Panc1 (cell line): ENCODE measurements at regions not wholly inside any gene's neighbourhood (a gene's known extent, or its start where the extent isn't known, plus 50 kb on each side); places are given as distances from the start of the nearest gene placed in this dataset.

Source experiments
- POLR2AphosphoS5 ChIP-seq: IDR thresholded peaks from 2 replicates; pipeline ENCODE4 v1.6.1; 2012; ENCODE audit warnings: mild to moderate bottlenecking, low read depth, low read length, moderate library complexity
- SIN3A ChIP-seq: IDR thresholded peaks from 2 replicates; pipeline ENCODE4 v1.6.1; 2012; ENCODE audit warnings: low read depth, mild to moderate bottlenecking, low read length, moderate library complexity, borderline replicate concordance; ENCODE audit not compliant: insufficient read depth
- TCF7L2 ChIP-seq: IDR thresholded peaks from 2 replicates; pipeline ENCODE4 v1.6.1; 2011; ENCODE audit warnings: mild to moderate bottlenecking, low read depth, low read length, inconsistent platforms
- TF ChIP-seq, protein P1 (sequence below): fragments of 450-650 bp; IDR thresholded peaks from 2 replicates; pipeline ENCODE4 v1.5.1; 2017; ENCODE audit warnings: mild to moderate bottlenecking
- TF ChIP-seq, protein P2 (sequence below), 2 experiments: IDR thresholded peaks; 2 replicates each; pipeline ENCODE4 v1.6.1; 2011 to 2012; ENCODE audit warnings: low read depth in 2 of 2, control low read depth in 1 of 2, low read length in 1 of 2, mild to moderate bottlenecking in 1 of 2, moderate library complexity in 1 of 2; ENCODE audit not compliant: insufficient read depth in 1 of 2

DNA sequence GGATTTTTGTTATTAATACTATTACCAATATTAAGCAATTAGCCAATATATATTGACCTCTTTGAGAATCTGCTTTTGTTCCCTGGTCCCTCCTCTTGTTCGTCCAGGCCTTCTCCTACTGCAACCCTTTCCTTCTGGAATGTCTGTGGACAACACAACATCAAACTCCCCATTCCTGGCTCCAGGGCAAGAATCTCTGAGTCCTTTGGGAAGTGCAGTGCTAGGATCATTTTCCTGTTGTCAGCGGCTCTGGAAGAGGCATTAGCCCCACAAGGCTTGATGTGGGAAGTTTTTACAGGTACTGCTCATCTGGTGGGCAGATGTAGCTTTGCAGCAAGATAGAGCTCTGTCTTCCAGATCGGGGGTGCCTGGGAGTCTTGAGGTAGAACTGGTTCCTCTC lies 74.3 kb downstream of the RPUSD4 start:
- no peak for TF ChIP-seq POLR2AphosphoS5
- TF ChIP-seq, protein P1, sequence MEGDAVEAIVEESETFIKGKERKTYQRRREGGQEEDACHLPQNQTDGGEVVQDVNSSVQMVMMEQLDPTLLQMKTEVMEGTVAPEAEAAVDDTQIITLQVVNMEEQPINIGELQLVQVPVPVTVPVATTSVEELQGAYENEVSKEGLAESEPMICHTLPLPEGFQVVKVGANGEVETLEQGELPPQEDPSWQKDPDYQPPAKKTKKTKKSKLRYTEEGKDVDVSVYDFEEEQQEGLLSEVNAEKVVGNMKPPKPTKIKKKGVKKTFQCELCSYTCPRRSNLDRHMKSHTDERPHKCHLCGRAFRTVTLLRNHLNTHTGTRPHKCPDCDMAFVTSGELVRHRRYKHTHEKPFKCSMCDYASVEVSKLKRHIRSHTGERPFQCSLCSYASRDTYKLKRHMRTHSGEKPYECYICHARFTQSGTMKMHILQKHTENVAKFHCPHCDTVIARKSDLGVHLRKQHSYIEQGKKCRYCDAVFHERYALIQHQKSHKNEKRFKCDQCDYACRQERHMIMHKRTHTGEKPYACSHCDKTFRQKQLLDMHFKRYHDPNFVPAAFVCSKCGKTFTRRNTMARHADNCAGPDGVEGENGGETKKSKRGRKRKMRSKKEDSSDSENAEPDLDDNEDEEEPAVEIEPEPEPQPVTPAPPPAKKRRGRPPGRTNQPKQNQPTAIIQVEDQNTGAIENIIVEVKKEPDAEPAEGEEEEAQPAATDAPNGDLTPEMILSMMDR, result no peak
- TF ChIP-seq, protein P2, sequence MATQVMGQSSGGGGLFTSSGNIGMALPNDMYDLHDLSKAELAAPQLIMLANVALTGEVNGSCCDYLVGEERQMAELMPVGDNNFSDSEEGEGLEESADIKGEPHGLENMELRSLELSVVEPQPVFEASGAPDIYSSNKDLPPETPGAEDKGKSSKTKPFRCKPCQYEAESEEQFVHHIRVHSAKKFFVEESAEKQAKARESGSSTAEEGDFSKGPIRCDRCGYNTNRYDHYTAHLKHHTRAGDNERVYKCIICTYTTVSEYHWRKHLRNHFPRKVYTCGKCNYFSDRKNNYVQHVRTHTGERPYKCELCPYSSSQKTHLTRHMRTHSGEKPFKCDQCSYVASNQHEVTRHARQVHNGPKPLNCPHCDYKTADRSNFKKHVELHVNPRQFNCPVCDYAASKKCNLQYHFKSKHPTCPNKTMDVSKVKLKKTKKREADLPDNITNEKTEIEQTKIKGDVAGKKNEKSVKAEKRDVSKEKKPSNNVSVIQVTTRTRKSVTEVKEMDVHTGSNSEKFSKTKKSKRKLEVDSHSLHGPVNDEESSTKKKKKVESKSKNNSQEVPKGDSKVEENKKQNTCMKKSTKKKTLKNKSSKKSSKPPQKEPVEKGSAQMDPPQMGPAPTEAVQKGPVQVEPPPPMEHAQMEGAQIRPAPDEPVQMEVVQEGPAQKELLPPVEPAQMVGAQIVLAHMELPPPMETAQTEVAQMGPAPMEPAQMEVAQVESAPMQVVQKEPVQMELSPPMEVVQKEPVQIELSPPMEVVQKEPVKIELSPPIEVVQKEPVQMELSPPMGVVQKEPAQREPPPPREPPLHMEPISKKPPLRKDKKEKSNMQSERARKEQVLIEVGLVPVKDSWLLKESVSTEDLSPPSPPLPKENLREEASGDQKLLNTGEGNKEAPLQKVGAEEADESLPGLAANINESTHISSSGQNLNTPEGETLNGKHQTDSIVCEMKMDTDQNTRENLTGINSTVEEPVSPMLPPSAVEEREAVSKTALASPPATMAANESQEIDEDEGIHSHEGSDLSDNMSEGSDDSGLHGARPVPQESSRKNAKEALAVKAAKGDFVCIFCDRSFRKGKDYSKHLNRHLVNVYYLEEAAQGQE (IDR thresholded peaks at IDR 0.05; ENCODE audit: insufficient read depth in 1 of 2, low read depth in 2 of 2, low read length in 1 of 2), result no peak
- no peak for TF ChIP-seq TCF7L2
- TF ChIP-seq SIN3A, result no peak
